Natural killer cell treated with Interleukin-12 subunit alpha and Interleukin-12 subunit beta and Interleukin-15 and Interleukin-18, amount 100 ng/mL, for 72 hours (primary cell): ENCODE measurements at regions not wholly inside any gene's neighbourhood (a gene's known extent, or its start where the extent isn't known, plus 50 kb on each side); places are given as distances from the start of the nearest gene placed in this dataset.
"Not testable (repeated sequence)": the region's sequence is repeated elsewhere in the genome, so short reads cannot be mapped to it uniquely, and the experiment has no call there.

Source experiments
- ATAC-seq, 2 donors: fragments of 150-1000 bp; cut with Tn5 transposase in 1 of 2; sonication (Bioruptor Pico), chemical (Tn5 transposase) in 1 of 2; 2 replicates each; pipeline ENCODE4 v1.10.0; 2021
- DNase-seq: peaks from one replicate; pipeline ENCODE4 v3.0.0; 2022; ENCODE audit warnings: low spot score
- H3K27ac Mint-ChIP-seq, 2 donors: 1 replicate in 1 of 2; 2 replicates in 1 of 2; pipeline ENCODE4 v1.8.0; 2022; ENCODE audit warnings: mixed read lengths in 2 of 2, mild to moderate bottlenecking in 1 of 2, moderate library complexity in 1 of 2
- H3K27me3 Mint-ChIP-seq, 2 donors: 1 replicate in 1 of 2; 2 replicates in 1 of 2; pipeline ENCODE4 v1.8.0; 2022; ENCODE audit warnings: mixed read lengths in 2 of 2
- H3K36me3 Mint-ChIP-seq: one replicate; pipeline ENCODE4 v1.8.0; 2022; ENCODE audit warnings: mixed read lengths
- H3K4me1 Mint-ChIP-seq, 2 donors: 1 replicate in 1 of 2; 2 replicates in 1 of 2; pipeline ENCODE4 v1.8.0; 2022; ENCODE audit warnings: low read depth in 2 of 2, mixed read lengths in 2 of 2, mild to moderate bottlenecking in 1 of 2
- H3K4me3 Mint-ChIP-seq: one replicate; pipeline ENCODE4 v1.8.0; 2022; ENCODE audit warnings: mixed read lengths
- H3K9me3 Mint-ChIP-seq: 2 replicates; pipeline ENCODE4 v1.8.0; 2022; ENCODE audit warnings: mixed read lengths

GRCh38 chr10:60527676-60528075 is 138.0 kb upstream of the ANK3 start:
- Mint-ChIP-seq H3K4me1 (peaks cover 3 to 5% of the 10 kb centered on the region in 2 donors), H3K27ac (no peak overlapping the region), H3K27me3 (no peaks in the 10 kb centered on the region), H3K36me3 (peaks cover 12% of the 10 kb centered on the region), H3K4me3 (no peak overlapping the region), H3K9me3 (peaks cover 3% of the 10 kb centered on the region)
- DNase-seq: no peak
- no peak for ATAC-seq

- no peak overlapping the region for H3K4me3 Mint-ChIP-seq
- peaks cover 3% of the 10 kb centered on the region for H3K9me3 Mint-ChIP-seq
- no peak overlapping the region for H3K27ac Mint-ChIP-seq
- peaks cover 3 to 10% of the 10 kb centered on the region in 2 donors for H3K4me1 Mint-ChIP-seq
- H3K36me3 Mint-ChIP-seq: peaks cover 12% of the 10 kb centered on the region
- DNase-seq (no peak), ATAC-seq (no peak)
- H3K27me3 Mint-ChIP-seq: no peaks in the 10 kb centered on the region
Measured at GRCh38 chr10:60525716-60526585, 136.3 kb upstream of the ANK3 start.

GRCh38 chr10:60524541-60524940 is 134.9 kb upstream of the ANK3 start:
- H3K4me3 Mint-ChIP-seq: no peak overlapping the region

GRCh38 chr10:60523371-60523770 is 133.7 kb upstream of the ANK3 start:
- peaks cover 10% of the 10 kb centered on the region for H3K9me3 Mint-ChIP-seq
- H3K4me3 Mint-ChIP-seq, ATAC-seq, H3K27ac Mint-ChIP-seq, H3K27me3 Mint-ChIP-seq, DNase-seq, H3K4me1 Mint-ChIP-seq: not testable (repeated sequence)
- H3K36me3 Mint-ChIP-seq: peaks cover 12% of the 10 kb centered on the region

More at GRCh38 chr10:60524541-60524940, 134.9 kb upstream of the ANK3 start:
- H3K27ac Mint-ChIP-seq: no peak overlapping the region
- ATAC-seq (peak in 1 of 2 donors; percentile 59), DNase-seq (no peak)
- peaks cover 3 to 10% of the 10 kb centered on the region in 2 donors for H3K4me1 Mint-ChIP-seq
- no peaks in the 10 kb centered on the region for H3K27me3 Mint-ChIP-seq
- peaks cover 12% of the 10 kb centered on the region for H3K36me3 Mint-ChIP-seq
- H3K9me3 Mint-ChIP-seq: peaks cover 9% of the 10 kb centered on the region

GRCh38 chr10:60522617-60523016 is 132.9 kb upstream of the ANK3 start:
- Mint-ChIP-seq H3K4me3 (no peak overlapping the region), H3K27me3 (no peaks in the 10 kb centered on the region), H3K9me3 (peaks cover 10% of the 10 kb centered on the region), H3K4me1 (peaks cover 3 to 10% of the 10 kb centered on the region in 2 donors), H3K27ac (no peak overlapping the region), H3K36me3 (peaks cover 12% of the 10 kb centered on the region)
- no peak for ATAC-seq
- no peak for DNase-seq

- H3K9me3 Mint-ChIP-seq: peaks cover 10% of the 10 kb centered on the region
- ATAC-seq (no peak), DNase-seq (no peak)
- no peak overlapping the region for H3K4me3 Mint-ChIP-seq
- H3K36me3 Mint-ChIP-seq: peaks cover 12% of the 10 kb centered on the region
- H3K27ac Mint-ChIP-seq: no peak overlapping the region
- H3K4me1 Mint-ChIP-seq: peaks cover 3 to 10% of the 10 kb centered on the region in 2 donors
- H3K27me3 Mint-ChIP-seq: no peaks in the 10 kb centered on the region
Measured at GRCh38 chr10:60521974-60522405, 132.3 kb upstream of the ANK3 start.

- H3K27ac Mint-ChIP-seq: no peak overlapping the region
- H3K9me3 Mint-ChIP-seq: peaks cover 7% of the 10 kb centered on the region
- DNase-seq (no peak), ATAC-seq (no peak)
- H3K27me3 Mint-ChIP-seq: no peaks in the 10 kb centered on the region
- peaks cover 3% of the 10 kb centered on the region for H3K36me3 Mint-ChIP-seq
- peaks cover 0 to 5% of the 10 kb centered on the region in 2 donors for H3K4me1 Mint-ChIP-seq
- H3K4me3 Mint-ChIP-seq: no peak overlapping the region
Measured at GRCh38 chr10:60518745-60519144, 129.1 kb upstream of the ANK3 start.

- no peaks in the 10 kb centered on the region for H3K27me3 Mint-ChIP-seq
- H3K27ac Mint-ChIP-seq: no peak overlapping the region
- peaks cover 7% of the 10 kb centered on the region for H3K9me3 Mint-ChIP-seq
- H3K36me3 Mint-ChIP-seq: no peaks in the 10 kb centered on the region
- DNase-seq (no peak), ATAC-seq (no peak)
- H3K4me3 Mint-ChIP-seq: no peak overlapping the region
- H3K4me1 Mint-ChIP-seq: peaks cover 0 to 10% of the 10 kb centered on the region in 2 donors
Measured at GRCh38 chr10:60517805-60518204, 128.1 kb upstream of the ANK3 start.

- DNase-seq (no peak), ATAC-seq (no peak)
- no peaks in the 10 kb centered on the region for H3K27me3 Mint-ChIP-seq
- H3K4me1 Mint-ChIP-seq: peaks cover 0 to 5% of the 10 kb centered on the region in 2 donors
- H3K4me3 Mint-ChIP-seq: no peak overlapping the region
- no peaks in the 10 kb centered on the region for H3K36me3 Mint-ChIP-seq
- H3K9me3 Mint-ChIP-seq: no peaks in the 10 kb centered on the region
- H3K27ac Mint-ChIP-seq: no peak overlapping the region
Measured at GRCh38 chr10:60513281-60513680, 123.6 kb upstream of the ANK3 start.

- no peaks in the 10 kb centered on the region for H3K9me3 Mint-ChIP-seq
- no peaks in the 10 kb centered on the region for H3K36me3 Mint-ChIP-seq
- H3K27me3 Mint-ChIP-seq: no peaks in the 10 kb centered on the region
- no peak overlapping the region for H3K27ac Mint-ChIP-seq
- no peak for ATAC-seq
- peaks cover 0 to 5% of the 10 kb centered on the region in 2 donors for H3K4me1 Mint-ChIP-seq
- no peak for DNase-seq
- H3K4me3 Mint-ChIP-seq: no peak overlapping the region
Measured at GRCh38 chr10:60511477-60512229, 122.0 kb upstream of the ANK3 start.

GRCh38 chr10:60508831-60509230 is 119.2 kb upstream of the ANK3 start:
- H3K4me3 Mint-ChIP-seq: no peak overlapping the region
- H3K27me3 Mint-ChIP-seq: no peaks in the 10 kb centered on the region
- ATAC-seq (no peak), DNase-seq (no peak)
- H3K9me3 Mint-ChIP-seq: no peaks in the 10 kb centered on the region
- no peaks in the 10 kb centered on the region for H3K36me3 Mint-ChIP-seq
- H3K27ac Mint-ChIP-seq: no peak overlapping the region
- H3K4me1 Mint-ChIP-seq: peaks cover 0 to 5% of the 10 kb centered on the region in 2 donors

GRCh38 chr10:60508037-60508436 is 118.4 kb upstream of the ANK3 start:
- Mint-ChIP-seq H3K36me3 (no peaks in the 10 kb centered on the region), H3K4me3 (no peak overlapping the region), H3K9me3 (no peaks in the 10 kb centered on the region), H3K27ac (no peak overlapping the region), H3K4me1 (peaks cover 0 to under 1% of the 10 kb centered on the region in 2 donors), H3K27me3 (no peaks in the 10 kb centered on the region)
- no peak for DNase-seq
- ATAC-seq: no peak

- no peak overlapping the region for H3K4me3 Mint-ChIP-seq
Measured at GRCh38 chr10:60502621-60503020, 112.9 kb upstream of the ANK3 start.

GRCh38 chr10:60498985-60499384 is 109.3 kb upstream of the ANK3 start:
- H3K9me3 Mint-ChIP-seq: no peaks in the 10 kb centered on the region
- H3K4me1 Mint-ChIP-seq: no peaks in the 10 kb centered on the region
- H3K4me3 Mint-ChIP-seq: no peak overlapping the region
- H3K36me3 Mint-ChIP-seq: no peaks in the 10 kb centered on the region
- no peak for ATAC-seq
- DNase-seq: no peak
- H3K27ac Mint-ChIP-seq: no peak overlapping the region
- no peaks in the 10 kb centered on the region for H3K27me3 Mint-ChIP-seq

More at GRCh38 chr10:60502621-60503020, 112.9 kb upstream of the ANK3 start:
- DNase-seq: no peak
- Mint-ChIP-seq H3K27me3 (no peaks in the 10 kb centered on the region), H3K4me1 (no peaks in the 10 kb centered on the region), H3K9me3 (no peaks in the 10 kb centered on the region), H3K27ac (no peak overlapping the region), H3K36me3 (no peaks in the 10 kb centered on the region)
- ATAC-seq: no peak
